ENCODE measurements at regions not wholly inside any gene's neighbourhood (a gene's known extent, or its start where the extent isn't known, plus 50 kb on each side); places are given as distances from the start of the nearest gene placed in this dataset.
A peak's percentile ranks its signal among the peaks of the same experiment; 100 is the strongest.

GRCh38 chr1:232481091-232481490 is 148.8 kb downstream of the SIPA1L2 start:
- Histone ChIP-seq H3K9me3 (no peaks in the 10 kb centered on the region), H3K27ac (no peak overlapping the region), H3K36me3 (peaks cover 0 to 17% of the 10 kb centered on the region in 2 donors), H3K4me3 (no peak overlapping the region), H3K4me1 (peaks cover 0 to 29% (median 0%) of the 10 kb centered on the region in 3 donors), H3K27me3 (no peaks in the 10 kb centered on the region)
- ATAC-seq, result no peak
- WGBS, 2 donors (ENCODE audit: low coverage in 1 of 2), result 75 to 84% methylated on average over 3 to 5 of the region's 5 CpGs
- TF ChIP-seq CTCF (IDR thresholded peaks at IDR 0.05) (no peak), POLR2AphosphoS5 (IDR thresholded peaks at IDR 0.05) (no peak), POLR2A (IDR thresholded peaks at IDR 0.05) (no peak), EP300 (IDR thresholded peaks at IDR 0.05) (no peak)

GRCh38 chr1:232477728-232478127 is 152.2 kb downstream of the SIPA1L2 start:
- 34 to 69% methylated on average over 6 of the region's 6 CpGs for WGBS, 2 donors (ENCODE audit: low coverage in 1 of 2)
- Histone ChIP-seq H3K27me3 (no peaks in the 10 kb centered on the region), H3K9me3 (no peaks in the 10 kb centered on the region), H3K4me3 (no peak overlapping the region), H3K36me3 (peaks cover 0 to 13% of the 10 kb centered on the region in 2 donors), H3K4me1 (peaks cover under 1 to 31% (median 6%) of the 10 kb centered on the region in 3 donors), H3K27ac (peak overlapping the region in 1 of 4 donors; percentile 36)
- TF ChIP-seq POLR2A (IDR thresholded peaks at IDR 0.05) (no peak), POLR2AphosphoS5 (IDR thresholded peaks at IDR 0.05) (peak; percentile 27)
- peak; percentile 68 for ATAC-seq

- 56 to 80% methylated on average over 1 to 2 of the region's 2 CpGs for WGBS, 2 donors (ENCODE audit: low coverage in 1 of 2)
These were observed 153.4 kb downstream of the SIPA1L2 start for GRCh38 chr1:232476538-232476950.

GRCh38 chr1:232474826-232475225 is 155.1 kb downstream of the SIPA1L2 start:
- Histone ChIP-seq H3K4me3 (no peak overlapping the region), H3K36me3 (peaks cover 0 to 17% of the 10 kb centered on the region in 2 donors), H3K27ac (no peak overlapping the region), H3K4me1 (peaks cover 6 to 47% (median 13%) of the 10 kb centered on the region in 3 donors), H3K9me3 (no peaks in the 10 kb centered on the region), H3K27me3 (no peaks in the 10 kb centered on the region)
- TF ChIP-seq POLR2AphosphoS5 (IDR thresholded peaks at IDR 0.05) (no peak), EP300 (IDR thresholded peaks at IDR 0.05) (no peak), POLR2A (IDR thresholded peaks at IDR 0.05) (no peak), CTCF (IDR thresholded peaks at IDR 0.05) (no peak)
- 74 to 83% methylated on average over 3 of the region's 3 CpGs for WGBS, 2 donors (ENCODE audit: low coverage in 1 of 2)
- ATAC-seq, result no peak

More at GRCh38 chr1:232476538-232476950, 153.4 kb downstream of the SIPA1L2 start:
- H3K27me3 ChIP-seq, result no peaks in the 10 kb centered on the region
- TF ChIP-seq CTCF (IDR thresholded peaks at IDR 0.05) (no peak), POLR2A (IDR thresholded peaks at IDR 0.05) (no peak), POLR2AphosphoS5 (IDR thresholded peaks at IDR 0.05) (no peak), EP300 (IDR thresholded peaks at IDR 0.05) (no peak)
- no peak overlapping the region for H3K27ac ChIP-seq
- peaks cover 6 to 43% (median 13%) of the 10 kb centered on the region in 3 donors for H3K4me1 ChIP-seq
- peak; percentile 29 for ATAC-seq
- H3K4me3 ChIP-seq, result no peak overlapping the region
- no peaks in the 10 kb centered on the region for H3K9me3 ChIP-seq
- H3K36me3 ChIP-seq, result peaks cover 0 to 4% of the 10 kb centered on the region in 2 donors

GRCh38 chr1:232473900-232474299 is 156.0 kb downstream of the SIPA1L2 start:
- no peak for TF ChIP-seq POLR2A (IDR thresholded peaks at IDR 0.05)
- no peak for TF ChIP-seq EP300 (IDR thresholded peaks at IDR 0.05)
- no peak for TF ChIP-seq CTCF (IDR thresholded peaks at IDR 0.05)
- no peak for TF ChIP-seq POLR2AphosphoS5 (IDR thresholded peaks at IDR 0.05)
- ATAC-seq, result no peak
- H3K27ac ChIP-seq, result no peak overlapping the region

More at GRCh38 chr1:232473900-232474299, 156.0 kb downstream of the SIPA1L2 start:
- WGBS, 2 donors (ENCODE audit: low coverage in 1 of 2), result 72 to 100% methylated on average over 4 of the region's 4 CpGs
- peaks cover 6 to 47% (median 13%) of the 10 kb centered on the region in 3 donors for H3K4me1 ChIP-seq
- peaks cover 0 to 20% of the 10 kb centered on the region in 2 donors for H3K36me3 ChIP-seq
- H3K4me3 ChIP-seq, result no peak overlapping the region
- no peaks in the 10 kb centered on the region for H3K27me3 ChIP-seq
- no peaks in the 10 kb centered on the region for H3K9me3 ChIP-seq

Measured in gastroesophageal sphincter (tissue), 4 donors.